GM23248 (cell line): ENCODE measurements at regions not wholly inside any gene's neighbourhood (a gene's known extent, or its start where the extent isn't known, plus 50 kb on each side); places are given as distances from the start of the nearest gene placed in this dataset.

Experiments used
- EZH2 ChIP-seq: fragments of 200-600 bp; sonication (generic); IDR thresholded peaks from 2 replicates; pipeline ENCODE4 v1.6.1; 2018; ENCODE audit warnings: antibody characterized with exemption, mild to moderate bottlenecking; ENCODE audit not compliant: insufficient read depth, poor library complexity, severe bottlenecking
- EZH2phosphoT487 ChIP-seq: fragments of 200-600 bp; sonication (generic); IDR thresholded peaks from 2 replicates; pipeline ENCODE4 v1.6.1; 2018; ENCODE audit warnings: antibody characterized with exemption, moderate library complexity, mild to moderate bottlenecking, low read depth; ENCODE audit not compliant: insufficient read depth

- TF ChIP-seq EZH2 (no peak), EZH2phosphoT487 (no peak)
Measured at GRCh38 chrX:83446355-83446754, 61.7 kb upstream of the POU3F4 start.
